Epidermal melanocyte (primary cell): ENCODE measurements at regions not wholly inside any gene's neighbourhood (a gene's known extent, or its start where the extent isn't known, plus 50 kb on each side); places are given as distances from the start of the nearest gene placed in this dataset.

Source experiments
- DNase-seq: peaks from one replicate; pipeline ENCODE4 v3.0.0; 2011; ENCODE audit warnings: low spot score; ENCODE audit not compliant: insufficient read length

DNA sequence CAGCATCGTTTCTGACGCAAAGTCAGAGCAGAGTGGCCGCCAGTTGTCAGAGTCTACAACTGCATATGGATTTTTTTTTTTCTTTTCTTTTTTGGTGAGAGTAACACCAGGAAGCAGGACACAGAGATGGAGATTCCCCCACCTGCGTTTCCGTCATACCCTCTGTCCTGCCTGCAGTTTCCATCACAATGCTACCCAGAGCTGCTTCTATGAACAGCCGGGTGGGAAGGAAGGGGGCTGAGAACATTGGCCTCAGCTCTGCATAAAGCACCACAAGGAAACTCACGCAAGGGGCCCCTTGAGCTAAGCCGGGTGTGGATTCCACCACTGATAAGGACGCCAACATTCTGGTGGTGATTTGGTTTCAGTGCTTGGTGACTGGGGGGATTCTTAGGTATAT is 183.5 kb upstream of the AFDN start:
- no peak for DNase-seq

DNA sequence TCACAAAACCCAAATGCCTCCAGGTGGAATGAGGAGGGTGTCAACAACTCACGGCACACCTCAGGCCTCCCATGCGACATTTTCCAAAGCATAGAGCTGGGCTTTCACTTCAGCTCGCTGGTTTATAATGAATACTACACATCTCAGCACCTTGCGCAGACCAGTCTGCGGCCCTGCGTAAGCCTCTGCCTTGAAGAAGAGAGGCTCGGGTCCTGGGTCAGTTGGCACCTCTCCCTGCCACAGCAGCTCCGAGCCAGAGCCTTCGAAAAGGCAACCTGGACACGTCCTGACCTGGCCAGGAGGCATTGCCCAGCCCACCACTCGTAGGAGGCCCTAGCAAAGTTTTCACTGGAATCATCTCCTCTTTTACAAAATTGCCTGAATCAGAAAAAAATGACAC is 183.0 kb upstream of the AFDN start:
- no peak for DNase-seq

DNA sequence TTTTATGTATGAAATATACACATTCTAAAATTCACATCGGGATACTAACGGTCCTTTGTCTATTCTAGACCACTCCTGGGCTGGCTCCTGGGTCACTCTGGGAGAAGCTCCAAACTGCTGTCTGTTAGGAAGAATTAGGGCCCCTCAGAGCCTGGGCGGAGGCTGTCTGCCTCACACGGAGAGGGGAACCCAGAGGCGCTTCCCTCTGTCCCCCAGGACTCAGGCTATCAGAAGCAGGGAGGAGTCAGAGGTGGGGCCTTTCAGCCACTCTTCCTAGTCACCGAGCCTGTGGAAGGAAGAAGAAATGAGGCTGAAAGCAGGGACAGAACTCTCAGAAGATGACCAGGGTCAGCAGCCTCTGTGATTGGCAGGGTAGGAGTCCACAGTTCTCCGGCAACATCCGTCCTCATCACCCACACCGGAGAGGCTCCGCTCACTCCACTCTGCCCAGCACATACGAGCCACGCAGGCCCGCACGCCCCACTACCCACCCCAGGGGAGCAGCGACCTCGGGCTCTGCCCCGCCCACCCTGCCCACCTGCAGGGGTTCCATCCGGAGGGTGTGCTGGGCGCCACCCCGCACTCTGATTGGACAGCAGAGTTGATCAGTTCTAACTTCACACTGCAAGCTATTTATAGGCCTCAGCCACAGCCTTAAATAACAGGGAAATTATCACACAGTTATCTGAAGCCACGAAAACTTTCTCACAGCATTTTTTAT is 182.1 kb upstream of the AFDN start:
- DNase-seq: no peak

DNA sequence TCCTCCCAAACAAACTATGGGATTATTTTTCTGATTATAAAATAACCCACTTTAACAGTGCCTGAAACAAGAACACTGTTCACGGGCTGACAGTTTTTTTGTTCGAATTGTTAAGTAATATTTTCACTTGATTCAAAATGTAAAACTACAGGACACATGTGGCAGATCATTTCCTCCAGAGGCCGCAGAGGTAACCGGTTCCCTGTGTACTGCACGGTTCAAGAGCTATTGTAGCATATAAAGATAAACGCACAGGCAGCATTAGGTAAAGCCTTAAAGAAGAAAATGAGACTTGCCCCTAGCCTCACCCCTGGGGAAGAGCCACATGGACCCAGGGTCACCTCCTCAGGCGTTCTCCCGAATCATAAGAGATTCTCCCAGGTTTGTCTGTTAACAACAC is 181.3 kb upstream of the AFDN start:
- DNase-seq: no peak

DNA sequence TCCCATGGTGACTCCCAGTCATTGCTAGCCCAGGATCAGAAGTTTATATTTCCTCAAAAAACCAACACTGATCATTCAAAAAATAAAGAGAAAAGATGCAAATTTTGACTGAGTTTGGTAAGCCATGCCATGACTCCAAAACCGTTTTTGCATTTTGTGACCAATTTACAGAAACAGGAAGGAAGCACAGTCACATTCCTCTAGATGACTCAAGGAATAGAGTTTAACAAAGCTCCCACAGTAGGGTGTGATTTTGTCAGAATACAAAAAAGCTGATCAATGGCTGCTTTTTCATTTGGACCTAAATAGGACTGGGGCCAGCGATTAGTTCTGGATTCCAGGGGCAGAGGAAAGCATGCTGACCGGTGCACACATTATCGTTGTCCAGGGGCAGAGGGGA is 179.4 kb upstream of the AFDN start:
- DNase-seq: no peak

DNA sequence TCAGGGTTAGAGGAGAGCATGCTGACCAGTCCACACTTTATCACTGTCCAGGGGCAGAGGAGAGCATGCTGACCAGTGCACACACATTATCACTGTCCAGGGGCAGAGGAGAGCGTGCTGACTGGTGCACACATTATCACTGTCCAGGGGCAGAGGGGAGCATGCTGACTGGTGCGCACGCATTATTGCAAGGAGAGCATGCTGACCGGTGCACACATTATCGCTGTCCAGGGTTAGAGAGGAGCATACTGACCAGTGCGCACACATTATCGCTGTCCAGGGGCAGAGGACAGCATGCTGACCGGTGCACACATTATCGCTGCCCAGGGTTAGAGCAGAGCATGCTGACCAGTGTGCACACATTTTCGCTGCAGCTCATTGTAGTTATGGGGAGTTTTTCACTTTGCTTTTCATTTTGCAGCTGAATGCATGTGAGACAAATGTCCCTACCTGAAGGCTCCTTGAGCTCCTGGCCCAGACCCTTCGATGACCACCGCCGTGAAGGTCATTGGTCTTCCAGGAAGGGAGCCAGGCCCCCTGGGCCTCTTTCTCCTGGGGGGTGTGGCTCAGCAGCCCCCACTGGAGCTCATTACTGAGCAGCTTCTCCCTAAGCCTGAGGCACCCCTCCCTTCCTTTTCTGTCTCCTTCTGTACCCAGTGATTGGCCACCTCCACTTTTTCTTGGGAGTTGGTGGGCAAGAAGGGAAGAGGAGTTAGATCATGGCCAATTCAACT is 178.8 kb upstream of the AFDN start:
- DNase-seq: no peak

DNA sequence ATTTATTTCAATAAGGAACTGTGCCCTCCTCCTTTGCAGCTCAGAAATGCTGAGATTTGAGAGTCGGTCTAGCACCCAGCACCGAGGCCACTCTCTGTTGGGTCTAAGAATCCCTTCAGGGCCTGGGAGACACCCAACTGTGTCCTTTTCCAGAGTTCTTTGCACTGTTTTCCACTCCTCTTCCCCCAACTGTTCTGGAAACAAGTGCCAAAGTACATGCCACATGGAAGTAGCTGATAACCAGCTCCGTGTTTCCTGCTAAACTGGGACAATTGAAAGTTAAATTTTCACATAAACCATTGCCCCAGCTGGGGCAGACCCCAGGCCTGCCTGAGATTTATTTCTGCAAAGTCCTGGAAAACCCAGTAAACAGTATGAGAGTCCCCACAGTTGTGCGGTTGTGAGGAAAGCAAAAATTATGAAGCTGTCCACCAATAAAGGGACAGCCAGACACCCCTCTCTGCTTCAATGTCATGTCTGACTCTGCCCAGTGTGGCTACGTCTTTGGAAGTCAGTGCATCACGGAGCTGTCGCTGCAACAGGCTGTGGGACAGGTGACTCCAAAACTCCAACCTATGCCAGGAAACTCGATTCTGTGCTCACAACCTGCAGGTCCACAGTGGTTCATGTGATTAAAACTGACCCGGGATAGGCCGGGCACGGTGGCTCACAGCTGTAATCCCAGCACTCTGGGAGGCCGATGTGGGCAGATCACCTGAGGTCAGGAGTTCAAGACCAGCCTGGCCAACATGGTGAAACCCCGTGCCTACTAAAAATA is 178.0 kb upstream of the AFDN start:
- DNase-seq: no peak

DNA sequence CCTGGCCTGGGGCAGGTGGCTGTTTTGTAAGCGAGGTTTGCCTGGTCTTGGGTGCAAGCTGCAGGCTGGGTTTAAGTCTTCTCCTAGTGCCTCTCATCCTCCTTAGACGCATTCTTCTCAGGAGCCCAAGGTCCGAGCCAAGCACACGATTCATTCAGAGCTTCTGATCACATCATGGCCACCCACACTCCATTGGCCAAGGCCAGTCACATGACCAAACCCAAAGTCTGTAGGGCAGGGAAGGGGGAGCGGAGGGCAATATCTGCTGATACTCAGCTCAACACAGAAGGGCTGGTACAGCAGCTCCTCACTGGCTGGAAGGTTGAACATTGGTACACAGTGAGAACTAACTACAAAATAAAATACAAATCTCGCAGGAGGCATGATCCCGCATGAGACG is 177.2 kb upstream of the AFDN start:
- DNase-seq: no peak

DNA sequence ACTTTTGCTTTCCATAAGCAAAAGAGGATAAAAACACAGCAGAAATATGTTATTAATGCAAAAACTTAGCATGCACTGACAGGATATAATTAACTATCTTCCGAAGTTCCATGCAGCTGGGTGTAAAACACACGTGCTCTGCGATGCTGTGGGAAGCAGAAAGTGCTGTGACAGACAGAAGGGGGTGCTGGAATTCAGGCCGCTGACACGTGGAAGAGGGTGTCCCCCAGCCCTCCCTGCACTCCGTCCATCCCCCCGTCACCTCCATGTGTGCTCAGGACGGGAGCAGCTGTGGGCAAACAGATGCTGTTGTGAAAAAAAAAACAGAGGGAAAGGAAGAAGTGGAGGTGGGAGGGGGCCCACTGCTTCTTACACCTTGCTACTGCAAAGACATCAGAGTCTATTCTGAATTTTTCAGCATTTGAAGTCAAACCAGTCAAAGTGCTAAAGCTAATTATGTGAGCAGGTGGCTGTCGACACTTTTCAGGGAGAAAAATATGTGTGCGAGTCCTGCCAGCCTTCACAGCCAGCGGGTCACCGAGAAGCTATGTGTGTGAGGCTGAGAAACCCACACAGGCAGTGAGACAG is 175.9 kb upstream of the AFDN start:
- DNase-seq: no peak

DNA sequence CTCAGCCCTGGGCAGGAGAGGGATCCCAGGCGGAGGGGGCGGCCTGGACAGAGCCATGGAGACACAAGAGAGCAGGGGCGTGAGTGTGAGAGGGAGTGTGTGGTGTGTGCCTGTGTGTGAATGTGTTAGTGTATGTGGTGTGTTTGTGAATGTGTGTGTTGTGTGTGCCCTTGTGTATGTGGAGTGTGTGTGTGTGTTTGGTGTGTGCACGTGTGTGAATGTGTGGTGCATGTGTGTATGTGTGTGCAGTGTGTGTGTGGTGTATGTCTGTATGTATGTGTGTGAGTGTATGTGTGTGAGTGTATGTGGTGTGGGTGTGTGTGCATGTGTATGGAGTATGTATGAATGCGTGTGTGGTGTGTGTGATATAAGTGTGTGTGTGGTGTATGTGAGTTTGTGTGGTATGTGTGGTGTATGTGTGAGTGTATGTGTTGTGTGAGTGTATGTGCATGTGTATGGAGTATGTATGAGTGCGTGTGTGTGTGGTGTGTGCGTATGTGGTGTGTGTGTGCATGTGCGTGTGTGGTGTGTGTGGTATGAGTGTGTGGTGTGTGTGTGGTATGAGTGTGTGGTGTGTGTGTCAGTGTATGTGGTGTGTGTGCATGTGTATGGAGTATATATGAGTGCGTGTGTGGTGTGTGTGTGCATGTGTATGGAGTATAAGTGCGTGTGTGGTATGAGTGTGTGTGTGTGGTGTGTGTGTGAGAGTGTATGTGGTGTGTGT is 175.2 kb upstream of the AFDN start:
- no peak for DNase-seq

DNA sequence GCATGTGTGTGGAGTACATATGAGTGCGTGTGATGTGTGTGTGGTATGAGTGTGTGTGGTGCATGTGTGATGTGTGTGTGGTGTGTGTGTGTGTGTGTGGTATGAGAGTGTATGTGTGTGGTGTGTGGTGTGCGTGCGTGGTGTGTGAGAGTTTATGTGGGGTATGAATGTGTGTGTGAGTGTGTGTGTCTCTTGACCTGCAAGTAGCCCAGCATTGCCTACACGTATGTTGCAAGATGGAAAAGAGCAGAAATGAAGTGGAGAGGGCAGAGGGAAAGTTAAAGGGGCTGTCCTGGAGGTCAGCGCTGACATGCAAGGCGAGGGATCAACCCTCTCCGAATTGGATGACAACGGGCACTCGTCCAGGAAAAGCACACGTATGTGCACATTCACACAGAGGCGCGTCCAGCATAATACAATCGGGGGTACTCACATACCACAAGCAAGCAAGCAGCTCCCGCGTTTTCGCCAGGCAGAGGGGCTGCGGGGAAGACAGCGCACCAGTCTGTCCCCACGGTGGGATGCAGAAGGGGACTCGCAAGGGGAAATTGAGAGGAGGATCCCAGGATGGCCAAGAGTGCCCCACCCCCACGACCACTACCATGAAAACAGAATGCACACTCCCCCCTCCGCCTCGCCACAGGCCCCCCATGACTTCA is 174.5 kb upstream of the AFDN start:
- DNase-seq: no peak

DNA sequence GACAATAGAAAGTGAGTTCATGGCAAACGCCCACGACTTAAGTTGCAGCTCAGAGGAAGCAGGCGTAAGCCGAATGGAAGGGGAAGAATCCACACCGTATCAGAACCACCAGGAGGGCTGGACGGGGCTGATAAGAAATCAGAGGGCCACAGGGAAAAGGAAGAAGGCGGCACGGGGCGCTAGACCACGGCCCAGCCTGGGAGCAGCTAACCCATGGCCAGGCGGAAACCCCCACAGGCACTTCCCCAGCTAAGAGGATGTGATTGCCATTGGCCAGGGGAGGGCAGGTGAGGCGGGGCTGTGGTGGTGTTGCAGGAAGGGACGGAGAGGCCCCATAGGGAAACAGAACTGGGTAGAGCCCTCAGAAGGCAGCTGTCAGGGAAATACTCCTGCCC is 174.0 kb upstream of the AFDN start:
- DNase-seq: no peak

DNA sequence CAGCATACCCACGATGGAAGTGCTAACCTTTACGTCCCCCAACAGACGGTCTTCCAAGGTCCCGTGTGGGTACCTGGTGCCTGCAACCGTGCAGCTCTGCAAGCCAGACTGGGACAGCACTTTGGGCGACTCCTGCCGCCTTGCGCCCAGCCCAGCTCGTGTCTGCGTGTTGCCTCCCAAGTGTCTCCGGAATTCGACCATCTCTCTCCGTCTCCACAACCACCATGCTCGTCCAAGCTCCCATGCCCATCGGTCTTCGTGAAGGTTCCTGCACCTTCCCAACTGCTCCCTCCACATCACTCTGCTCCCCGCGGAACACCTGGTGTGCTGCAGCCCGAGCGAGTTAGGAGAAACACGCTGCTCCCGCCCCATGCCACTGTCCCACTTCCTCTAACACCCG is 173.2 kb upstream of the AFDN start:
- no peak for DNase-seq

DNA sequence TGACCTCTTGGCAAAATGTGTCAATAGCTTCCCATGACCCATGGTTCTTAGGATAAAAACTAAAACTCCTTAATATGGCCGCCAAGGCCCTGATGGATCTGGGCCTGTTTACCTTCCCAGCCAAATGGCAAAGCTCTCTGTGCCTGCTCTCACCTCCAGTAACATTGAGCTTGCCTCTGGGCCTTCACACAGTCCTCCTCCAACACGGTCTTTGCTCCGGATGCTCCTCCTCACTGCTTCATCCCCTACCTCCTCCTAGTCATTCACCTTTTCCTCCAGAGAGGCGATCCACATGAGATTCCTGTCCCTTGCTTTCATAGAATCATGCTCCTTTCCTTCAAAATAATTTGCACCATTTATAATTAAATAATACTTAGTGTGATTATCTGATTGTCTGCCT is 172.3 kb upstream of the AFDN start:
- no peak for DNase-seq

DNA sequence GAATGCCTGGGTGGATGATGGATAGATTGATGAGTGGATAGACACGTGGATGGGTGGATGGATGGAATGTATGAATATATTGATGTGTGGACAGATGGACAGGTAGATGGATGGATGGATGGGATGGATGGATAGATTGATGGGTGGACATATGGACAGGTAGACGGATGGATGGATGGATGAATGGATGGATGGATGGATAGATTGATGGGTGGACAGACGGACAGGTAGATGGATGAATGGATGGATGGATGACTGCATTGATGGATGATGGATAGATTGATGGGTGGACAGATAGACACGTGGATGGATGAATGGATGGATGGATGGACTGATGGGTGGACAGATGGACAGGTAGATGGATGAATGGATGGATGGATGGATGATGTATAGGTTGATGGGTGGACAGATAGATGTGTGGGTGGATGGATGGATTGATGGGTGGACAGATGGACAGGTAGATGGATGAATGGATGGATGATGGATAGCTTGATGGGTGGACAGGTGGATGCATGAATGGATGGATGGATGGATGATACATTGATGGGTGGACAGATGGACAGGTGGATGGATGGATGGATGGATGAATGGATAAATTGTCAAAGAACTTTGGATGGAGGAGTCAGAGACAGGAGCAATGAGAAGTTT is 171.4 kb upstream of the AFDN start:
- DNase-seq: no peak

DNA sequence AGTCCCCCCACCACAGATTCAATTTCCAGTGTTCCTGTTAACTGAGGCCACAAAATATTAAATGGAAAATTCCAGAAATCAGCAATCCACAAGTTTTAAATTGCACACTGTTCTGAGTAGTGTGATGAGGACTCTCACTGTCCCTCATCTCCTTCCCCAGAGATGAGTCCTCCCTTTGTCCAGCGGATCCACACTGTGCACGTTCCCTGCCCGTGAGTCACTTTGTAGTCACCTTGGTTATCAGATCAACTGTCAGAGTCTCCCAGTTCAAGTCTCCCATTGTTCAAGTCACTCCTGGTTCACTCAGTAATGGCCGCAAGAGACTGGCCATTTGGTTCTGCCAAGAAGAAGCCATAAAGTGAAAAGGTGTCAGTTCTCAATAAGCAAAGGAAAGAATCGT is 168.6 kb upstream of the AFDN start:
- DNase-seq: no peak

DNA sequence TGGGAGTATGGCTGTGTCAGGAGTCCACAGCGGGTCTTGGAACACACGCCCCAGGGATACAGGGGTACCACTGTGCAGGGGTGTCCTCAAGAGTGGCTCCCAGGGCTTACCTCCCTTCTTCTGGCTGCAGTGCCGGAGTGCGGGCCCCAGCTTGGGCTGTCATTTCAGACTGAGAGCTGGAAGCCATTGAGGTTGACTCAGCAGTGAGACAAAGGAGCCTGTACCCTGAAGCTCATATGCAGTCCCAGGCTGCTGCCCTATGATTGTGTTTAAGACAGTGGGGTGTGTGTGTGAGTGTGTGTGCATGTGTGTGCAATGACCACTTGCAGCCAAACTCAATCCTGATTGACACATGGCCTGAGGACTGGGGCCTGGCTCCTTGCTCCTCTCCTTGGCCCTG is 167.7 kb upstream of the AFDN start:
- DNase-seq: no peak

DNA sequence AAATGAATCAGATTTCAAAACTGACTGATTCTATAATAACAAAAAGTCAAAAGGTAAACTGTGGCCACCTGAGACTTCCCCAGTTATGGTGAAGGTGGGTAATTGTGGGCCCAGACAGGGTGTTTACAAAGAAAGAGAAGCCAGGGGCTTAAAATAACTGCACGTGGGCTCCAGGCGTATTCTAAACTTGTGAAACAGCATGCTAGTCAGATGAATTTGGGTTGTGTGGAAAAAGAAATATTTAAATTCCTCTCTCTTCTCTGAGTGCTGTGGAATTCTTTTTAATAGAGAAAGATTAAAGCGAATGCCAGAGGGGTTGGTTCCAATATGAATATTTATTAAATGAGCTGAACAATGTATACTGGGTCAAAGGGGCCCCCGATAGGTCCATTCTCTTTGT is 166.3 kb upstream of the AFDN start:
- DNase-seq: no peak

DNA sequence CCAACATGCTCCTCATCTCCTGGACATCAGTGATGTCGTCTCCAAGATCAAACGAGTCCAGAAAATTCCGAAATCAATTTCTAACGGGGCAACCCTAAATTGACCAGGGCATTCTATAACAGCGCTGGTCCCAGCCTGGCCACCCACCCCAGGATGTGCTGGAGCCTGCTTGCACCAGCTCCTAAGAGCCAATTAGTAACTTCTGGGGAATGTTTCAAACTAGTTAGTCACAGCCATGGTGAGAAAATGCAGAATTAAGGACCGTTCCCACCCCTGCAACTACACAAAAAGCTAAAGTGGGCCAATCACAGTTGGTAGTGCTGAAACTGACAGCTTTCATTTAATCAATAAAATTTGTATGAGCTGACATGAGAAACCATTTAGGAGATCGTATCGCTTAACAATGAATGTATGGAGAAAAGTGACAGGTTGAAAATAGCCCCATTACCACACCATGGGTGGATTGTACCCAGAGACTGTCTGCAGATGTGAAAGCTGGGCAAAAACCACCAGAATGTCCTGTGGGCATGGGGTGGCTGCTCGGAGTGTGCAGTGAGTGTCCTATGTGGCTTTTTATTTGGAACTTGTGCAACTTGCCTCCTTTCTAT is 165.7 kb upstream of the AFDN start:
- DNase-seq: no peak

DNA sequence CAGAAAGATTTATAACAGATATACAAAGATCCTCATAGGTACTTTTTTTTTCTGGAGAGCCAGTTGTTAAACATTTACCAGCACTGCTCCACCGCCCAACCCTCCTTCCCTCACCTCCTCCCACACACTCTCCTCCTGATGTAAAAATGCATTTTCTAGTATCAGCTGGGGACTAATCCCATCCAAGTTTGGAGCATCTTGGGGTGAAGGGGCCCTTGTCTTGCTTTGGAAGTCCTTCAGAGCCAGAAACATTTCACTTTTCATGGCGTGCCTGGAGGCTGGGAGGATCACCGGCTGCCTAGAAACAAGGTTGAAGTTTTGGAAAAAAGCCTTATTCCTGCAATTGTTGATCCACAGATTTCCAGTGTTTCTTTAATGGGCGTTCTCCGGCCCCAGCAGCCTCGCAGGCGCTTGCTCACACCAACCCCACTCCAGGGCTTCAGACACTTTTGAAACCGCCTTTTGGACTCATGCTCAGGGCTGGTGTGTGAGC is 165.1 kb upstream of the AFDN start:
- no peak for DNase-seq
